GM12864 (cell line): ENCODE measurements at regions not wholly inside any gene's neighbourhood (a gene's known extent, or its start where the extent isn't known, plus 50 kb on each side); places are given as distances from the start of the nearest gene placed in this dataset.

Source experiments
- DNase-seq: peaks from one replicate; pipeline ENCODE4 v3.0.0-alpha.2; 2011; ENCODE audit warnings: low read depth
- H3K4me3 ChIP-seq: 2 replicates; pipeline ENCODE4 v1.5.1; 2011; ENCODE audit warnings: mild to moderate bottlenecking, low read depth, low read length, control low read depth
- CTCF ChIP-seq: IDR thresholded peaks from 2 replicates; pipeline ENCODE4 v1.5.1; 2011; ENCODE audit warnings: low read depth, mild to moderate bottlenecking, moderate library complexity, low read length, control low read depth, inconsistent platforms; ENCODE audit errors: missing control alignments

GRCh38 chr12:90152897-90153624 lies 444.4 kb upstream of the ATP2B1 start:
- H3K4me3 ChIP-seq = no peak overlapping the region
- DNase-seq = no peak
- TF ChIP-seq CTCF = no peak

- H3K4me3 ChIP-seq = no peak overlapping the region
- no peak for TF ChIP-seq CTCF
- no peak for DNase-seq
These were observed 442.9 kb upstream of the ATP2B1 start for GRCh38 chr12:90151491-90152015.

- TF ChIP-seq CTCF = no peak
- DNase-seq = no peak
- no peak overlapping the region for H3K4me3 ChIP-seq
These were observed 440.8 kb upstream of the ATP2B1 start for GRCh38 chr12:90149453-90149852.

- no peak for TF ChIP-seq CTCF
- H3K4me3 ChIP-seq = no peak overlapping the region
- no peak for DNase-seq
These were observed 420.9 kb upstream of the ATP2B1 start for GRCh38 chr12:90129366-90130030.

- no peak for DNase-seq
- TF ChIP-seq CTCF = no peak
- no peak overlapping the region for H3K4me3 ChIP-seq
These were observed 419.9 kb upstream of the ATP2B1 start for GRCh38 chr12:90128526-90128925.

- H3K4me3 ChIP-seq = no peak overlapping the region
- DNase-seq = no peak
- TF ChIP-seq CTCF = no peak
These were observed 417.5 kb upstream of the ATP2B1 start for GRCh38 chr12:90126125-90126524.

- TF ChIP-seq CTCF = no peak
- no peak for DNase-seq
These were observed 416.3 kb upstream of the ATP2B1 start for GRCh38 chr12:90124914-90125313.

More at GRCh38 chr12:90124914-90125313, 416.3 kb upstream of the ATP2B1 start:
- H3K4me3 ChIP-seq = no peak overlapping the region
